ENCODE measurements at regions not wholly inside any gene's neighbourhood (a gene's known extent, or its start where the extent isn't known, plus 50 kb on each side); places are given as distances from the start of the nearest gene placed in this dataset.

- TF ChIP-seq, protein P1, sequence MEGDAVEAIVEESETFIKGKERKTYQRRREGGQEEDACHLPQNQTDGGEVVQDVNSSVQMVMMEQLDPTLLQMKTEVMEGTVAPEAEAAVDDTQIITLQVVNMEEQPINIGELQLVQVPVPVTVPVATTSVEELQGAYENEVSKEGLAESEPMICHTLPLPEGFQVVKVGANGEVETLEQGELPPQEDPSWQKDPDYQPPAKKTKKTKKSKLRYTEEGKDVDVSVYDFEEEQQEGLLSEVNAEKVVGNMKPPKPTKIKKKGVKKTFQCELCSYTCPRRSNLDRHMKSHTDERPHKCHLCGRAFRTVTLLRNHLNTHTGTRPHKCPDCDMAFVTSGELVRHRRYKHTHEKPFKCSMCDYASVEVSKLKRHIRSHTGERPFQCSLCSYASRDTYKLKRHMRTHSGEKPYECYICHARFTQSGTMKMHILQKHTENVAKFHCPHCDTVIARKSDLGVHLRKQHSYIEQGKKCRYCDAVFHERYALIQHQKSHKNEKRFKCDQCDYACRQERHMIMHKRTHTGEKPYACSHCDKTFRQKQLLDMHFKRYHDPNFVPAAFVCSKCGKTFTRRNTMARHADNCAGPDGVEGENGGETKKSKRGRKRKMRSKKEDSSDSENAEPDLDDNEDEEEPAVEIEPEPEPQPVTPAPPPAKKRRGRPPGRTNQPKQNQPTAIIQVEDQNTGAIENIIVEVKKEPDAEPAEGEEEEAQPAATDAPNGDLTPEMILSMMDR (conservative IDR thresholded peaks at IDR 0.05 in 1 of 2, IDR thresholded peaks at IDR 0.05 in 1 of 2; ENCODE audit: extremely low read depth in 1 of 2, insufficient read depth in 1 of 2, low read depth in 1 of 2, low read length in 2 of 2) = no peak
- no peak for TF ChIP-seq EZH2 (IDR thresholded peaks at IDR 0.05; ENCODE audit: borderline replicate concordance, low read length)
Observed at GRCh38 chr7:123372368-123372767, 162.0 kb downstream of the IQUB start.
